Left renal cortex interstitium (tissue), 4 donors: ENCODE measurements at regions not wholly inside any gene's neighbourhood (a gene's known extent, or its start where the extent isn't known, plus 50 kb on each side); places are given as distances from the start of the nearest gene placed in this dataset.
"Not testable (repeated sequence)": the region's sequence is repeated elsewhere in the genome, so short reads cannot be mapped to it uniquely, and the experiment has no call there.

ENCODE experiments used
- DNase-seq, 4 donors: peaks; one replicate each; pipeline ENCODE4 v3.0.0-alpha.2; 2013; ENCODE audit warnings: low read depth in 4 of 4, low spot score in 2 of 4, missing footprints in 1 of 4

GRCh38 chrX:68978255-68978654 lies 149.4 kb downstream of the EFNB1 start:
- DNase-seq: no peak

DNA sequence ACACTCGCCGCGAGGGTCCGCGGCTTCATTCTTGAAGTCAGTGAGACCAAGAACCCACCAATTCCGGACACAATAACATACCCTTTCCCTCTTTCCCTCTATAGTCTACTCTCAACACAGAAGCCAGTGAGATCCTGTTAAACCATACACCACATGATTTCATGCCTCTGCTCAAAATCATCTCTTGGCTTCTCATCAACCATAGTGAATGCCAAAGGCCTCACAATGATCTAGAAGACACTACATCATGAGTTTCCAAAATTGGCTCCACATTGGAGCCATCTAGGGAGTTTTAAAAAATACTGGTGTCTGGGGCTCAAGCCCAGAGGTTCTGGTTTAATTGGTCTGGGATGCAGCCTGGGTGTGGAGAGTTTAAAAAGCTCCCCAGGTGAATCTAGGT lies 124.5 kb downstream of the EFNB1 start:
- no peak for DNase-seq

- not testable (repeated sequence) for DNase-seq
These were observed 123.3 kb downstream of the EFNB1 start for GRCh38 chrX:68951942-68952619.

DNA sequence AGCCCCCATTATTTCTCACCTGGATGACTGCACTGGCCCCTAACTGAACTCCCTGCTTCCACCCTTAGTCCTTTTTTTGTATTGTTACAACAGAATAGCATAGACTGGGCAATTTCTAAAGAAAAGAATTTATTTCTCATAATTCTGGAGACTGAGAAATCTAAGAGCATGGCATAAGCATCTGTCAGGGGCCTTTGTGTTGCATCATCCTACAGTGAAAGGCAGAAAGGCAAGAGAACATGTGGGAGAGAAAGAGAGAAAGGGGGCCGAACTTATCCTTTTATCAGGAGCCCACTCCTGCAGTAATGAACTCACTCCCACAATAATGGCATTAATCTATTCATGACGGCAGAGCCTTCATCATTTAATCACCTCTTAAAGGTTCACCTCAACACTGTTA lies 122.1 kb downstream of the EFNB1 start:
- no peak for DNase-seq

- DNase-seq: no peak
These were observed 119.2 kb downstream of the EFNB1 start for GRCh38 chrX:68947882-68948605.

GRCh38 chrX:68945603-68946228 lies 116.9 kb downstream of the EFNB1 start:
- DNase-seq: no peak

DNA sequence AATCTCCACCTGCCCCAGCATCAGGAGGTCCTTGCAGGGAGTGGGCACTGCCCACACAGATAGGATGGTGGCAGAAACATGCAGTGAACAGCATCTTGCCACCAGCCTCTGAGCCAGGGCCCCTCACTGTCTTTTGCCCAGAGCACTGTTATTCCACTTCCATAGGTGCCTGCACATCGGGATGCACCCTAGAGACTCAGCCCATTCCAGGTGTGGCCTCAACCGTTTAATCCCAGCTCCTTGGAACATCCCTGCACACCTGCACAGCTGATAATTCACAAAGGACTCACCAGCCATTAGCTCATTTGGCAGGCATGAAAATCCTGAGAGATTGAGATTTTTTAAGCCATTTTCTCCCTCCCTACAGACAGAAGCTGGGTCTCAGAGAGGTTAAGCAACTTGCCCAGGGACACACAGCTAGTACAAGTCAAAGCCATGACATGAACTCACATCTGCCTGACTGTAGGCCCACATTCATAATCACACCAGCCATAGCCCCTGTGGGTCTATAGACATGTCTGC lies 116.3 kb downstream of the EFNB1 start:
- DNase-seq: no peak

DNA sequence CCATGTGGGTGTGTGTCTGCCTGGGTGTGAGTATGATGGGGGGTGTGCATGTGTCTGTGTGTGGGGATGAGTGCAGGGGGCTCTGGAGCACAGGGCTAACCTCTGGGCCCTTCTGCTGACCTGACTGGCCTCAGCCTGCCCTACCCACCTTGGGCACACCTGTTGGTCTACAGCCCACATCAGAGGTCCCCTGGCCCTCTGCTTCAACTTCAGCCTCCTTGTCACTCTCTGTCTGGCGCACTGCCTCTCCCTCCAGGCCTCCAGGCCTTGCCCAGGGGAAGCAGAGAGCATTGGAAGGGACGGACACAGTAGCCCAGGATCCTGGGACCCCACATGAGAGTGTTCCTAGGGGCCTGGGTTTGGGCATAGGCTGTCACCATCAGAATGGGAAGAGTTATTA lies 115.4 kb downstream of the EFNB1 start:
- DNase-seq: no peak

DNA sequence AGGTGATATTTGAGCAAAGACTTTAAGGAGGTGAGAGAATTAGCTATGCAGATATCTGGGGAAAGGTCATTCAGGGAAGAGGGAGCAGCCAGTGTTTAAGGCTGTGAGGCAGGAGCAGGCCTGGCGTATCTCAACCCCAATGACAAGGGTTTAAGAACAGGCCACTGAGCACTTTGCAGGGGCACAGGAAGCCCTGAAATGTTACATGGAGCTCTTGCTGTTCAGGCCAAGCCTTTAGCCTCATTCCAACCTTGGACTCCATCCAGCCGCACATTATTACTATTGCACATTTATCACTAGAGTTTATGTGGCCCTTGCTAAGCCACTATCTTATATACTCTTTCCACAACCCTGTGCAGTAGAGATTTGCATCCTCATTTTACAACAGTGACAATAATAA lies 114.0 kb downstream of the EFNB1 start:
- DNase-seq: no peak

DNA sequence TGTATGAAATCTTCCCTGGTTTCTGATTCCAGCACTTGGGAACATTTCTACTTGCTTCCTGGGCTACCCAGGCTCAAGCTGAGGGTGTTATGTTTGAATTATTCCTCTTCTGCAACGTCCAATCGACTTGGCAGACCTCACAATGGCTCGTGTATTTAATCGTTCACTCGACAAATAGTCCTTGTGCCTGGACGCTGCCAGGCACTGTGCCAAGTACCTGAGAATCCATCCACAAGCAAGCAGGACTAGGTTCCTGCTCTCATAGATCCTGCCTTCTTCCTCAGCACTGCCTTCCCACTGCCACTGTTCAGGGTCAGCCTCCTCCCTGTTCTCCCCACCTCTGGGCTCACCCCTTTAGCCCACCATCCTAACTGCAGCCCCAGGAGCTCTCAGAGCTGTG lies 113.3 kb downstream of the EFNB1 start:
- no peak for DNase-seq

DNA sequence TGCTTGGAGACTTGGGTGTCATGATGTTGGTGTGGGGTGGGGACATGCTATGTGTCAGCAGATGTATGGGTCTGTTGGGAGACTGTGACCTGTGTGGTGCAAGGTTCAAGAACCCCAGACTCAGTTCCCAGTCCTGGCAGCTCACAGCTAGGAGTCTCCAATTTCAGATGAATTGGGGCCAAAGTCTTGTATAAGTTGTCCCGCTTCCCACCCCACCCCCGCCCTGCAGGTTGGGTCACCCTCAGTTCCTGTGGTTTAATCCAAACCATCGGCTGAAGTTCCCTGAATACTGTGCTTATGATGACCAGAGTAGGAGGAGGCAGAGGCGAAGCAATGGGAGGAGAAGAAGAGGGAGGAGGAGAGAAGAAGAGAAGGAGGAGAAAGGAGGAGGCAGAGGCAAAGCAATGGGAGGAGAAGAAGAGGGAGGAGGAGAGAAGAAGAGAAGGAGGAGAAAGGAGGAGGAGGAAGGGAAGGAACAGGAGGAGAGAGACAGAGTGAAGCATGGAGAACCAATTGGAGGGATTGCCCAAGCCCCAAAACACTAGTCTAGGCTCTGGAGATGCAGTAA lies 112.6 kb downstream of the EFNB1 start:
- DNase-seq: no peak

- no peak for DNase-seq
These were observed 111.8 kb downstream of the EFNB1 start for GRCh38 chrX:68940601-68941000.

- DNase-seq: no peak
These were observed 111.0 kb downstream of the EFNB1 start for GRCh38 chrX:68939868-68940267.

DNA sequence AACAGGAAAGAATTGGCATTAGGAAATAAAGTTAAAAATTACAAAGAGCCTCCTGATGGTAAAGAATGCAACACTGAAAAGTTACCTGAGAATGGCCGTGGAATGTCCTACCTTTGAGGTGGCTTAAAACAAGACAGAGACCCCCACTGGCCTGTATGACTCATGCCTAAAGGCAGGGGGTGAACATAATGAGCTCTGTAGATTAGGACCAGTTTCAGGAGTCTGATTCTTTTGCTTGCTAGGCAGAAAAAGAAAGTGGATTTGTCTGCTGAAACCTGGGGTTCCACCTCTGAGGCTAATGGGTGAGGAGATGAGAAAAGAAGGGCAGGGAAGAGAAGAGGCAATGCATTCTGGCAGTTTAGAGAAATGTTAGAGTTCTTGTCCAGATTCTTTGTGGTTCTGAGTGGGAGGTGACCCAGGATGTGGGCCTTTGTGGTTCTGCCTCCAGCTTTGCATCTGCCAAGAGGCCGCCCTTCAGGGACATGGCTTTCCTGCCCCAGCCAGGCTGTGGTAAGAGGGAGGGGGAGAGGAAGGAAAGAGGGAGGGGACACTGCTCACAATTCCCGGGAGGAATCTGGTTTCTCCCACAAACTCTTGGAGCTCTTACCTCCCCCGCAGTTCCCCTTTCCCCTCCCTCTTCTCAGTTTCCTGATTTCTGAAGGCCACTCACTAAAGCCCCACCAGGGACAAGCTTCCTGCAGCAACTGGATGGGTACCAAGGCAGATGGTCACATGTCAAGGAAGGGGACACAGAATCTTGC lies 109.6 kb downstream of the EFNB1 start:
- DNase-seq: no peak

GRCh38 chrX:68937581-68937980 lies 108.8 kb downstream of the EFNB1 start:
- DNase-seq: no peak

DNA sequence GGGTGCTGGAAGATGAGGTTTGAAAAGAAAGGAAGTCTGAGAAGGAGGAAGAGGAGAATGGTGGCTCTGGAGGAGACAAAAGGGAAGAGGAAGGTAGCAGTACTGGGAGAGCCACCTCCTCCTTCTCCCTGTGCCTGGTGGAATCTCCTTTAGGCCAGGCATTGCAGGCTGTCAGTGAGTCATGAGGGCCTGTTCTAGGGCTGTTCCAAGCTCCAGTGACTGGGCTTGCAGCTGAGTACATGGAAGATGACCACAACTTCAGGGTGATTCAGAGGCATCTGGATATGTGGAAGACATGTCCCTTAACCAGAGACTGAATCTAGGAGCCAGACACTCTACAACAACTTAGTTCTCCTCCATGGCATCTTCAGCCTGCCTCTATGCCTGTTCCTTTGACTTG lies 107.8 kb downstream of the EFNB1 start:
- DNase-seq: no peak

DNA sequence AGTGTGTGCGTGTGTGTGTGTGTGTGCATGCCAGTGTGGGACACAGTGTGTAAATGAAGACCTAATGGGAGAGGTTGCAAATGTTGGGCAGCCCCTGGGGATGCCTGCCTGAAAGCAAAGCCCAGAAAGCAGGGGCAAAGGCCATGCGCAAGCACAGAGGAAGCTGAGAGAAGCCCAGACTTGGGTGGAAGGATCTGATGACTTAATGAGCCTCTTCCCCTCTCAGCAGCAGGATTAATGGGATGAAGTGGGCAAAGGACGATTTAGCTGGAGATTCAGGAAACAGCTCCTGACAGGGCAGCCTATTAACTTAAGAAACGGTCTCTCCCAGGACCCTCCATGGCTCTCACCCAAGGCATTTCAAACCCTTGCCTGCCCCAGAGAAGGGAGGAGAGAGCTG lies 107.3 kb downstream of the EFNB1 start:
- DNase-seq: no peak

DNA sequence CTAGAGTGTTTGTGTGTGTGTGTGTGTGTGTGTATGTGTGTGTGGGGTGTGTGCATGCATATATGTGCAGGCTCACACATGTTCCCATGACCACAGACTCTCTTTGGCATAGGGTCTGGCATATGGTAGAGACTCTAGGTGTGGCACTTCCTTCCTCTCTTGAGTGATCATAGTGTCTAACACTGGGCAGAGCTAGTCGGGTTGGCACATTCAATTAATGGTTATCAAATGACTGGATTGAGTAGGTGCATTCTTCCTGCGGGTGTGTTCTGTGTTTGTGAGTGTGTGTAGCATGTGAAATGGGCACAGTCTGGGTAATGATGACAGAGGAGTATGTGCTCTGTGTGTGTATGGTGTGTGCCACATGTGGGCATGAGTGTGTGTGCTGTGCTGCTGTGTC lies 106.5 kb downstream of the EFNB1 start:
- DNase-seq: no peak

- no peak for DNase-seq
These were observed 106.1 kb downstream of the EFNB1 start for GRCh38 chrX:68934922-68935321.

DNA sequence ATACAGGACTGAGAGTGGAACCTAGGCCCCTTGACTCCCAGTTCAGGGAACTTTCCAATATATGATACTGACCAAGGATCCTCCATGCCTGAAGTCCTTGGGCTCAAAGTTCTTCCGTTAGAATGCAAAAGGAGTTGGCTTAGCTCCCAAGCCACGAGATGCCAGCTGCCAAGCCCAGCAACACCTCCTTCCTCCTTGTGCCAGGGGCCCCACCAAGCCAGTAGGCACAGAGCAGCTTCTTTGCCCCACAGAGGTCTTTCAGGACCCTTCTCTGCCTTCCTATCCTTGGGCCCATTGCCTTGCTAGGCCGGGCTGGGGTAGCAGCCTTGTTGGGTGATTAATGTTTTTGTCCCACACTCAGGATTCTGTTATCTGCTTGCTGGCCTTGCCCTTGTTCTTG lies 105.6 kb downstream of the EFNB1 start:
- DNase-seq: no peak

DNA sequence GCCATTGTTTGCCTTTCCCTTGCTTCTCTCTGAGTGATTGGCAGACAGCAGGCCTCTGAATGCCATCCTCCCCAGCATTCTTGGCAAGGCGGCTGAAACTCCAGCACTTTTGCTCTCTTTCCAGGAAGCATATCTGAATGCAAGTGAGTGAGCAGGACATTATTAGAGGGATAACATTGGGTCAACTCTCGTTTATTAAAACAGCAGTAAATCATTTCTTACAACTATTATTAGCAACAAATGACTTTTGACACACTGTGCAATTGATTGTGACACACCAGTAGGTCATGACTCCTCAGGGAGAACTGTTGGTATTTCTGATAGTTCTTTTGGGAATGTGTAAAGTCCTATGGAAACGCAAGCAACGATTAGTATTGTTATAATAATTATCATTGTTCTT lies 103.8 kb downstream of the EFNB1 start:
- no peak for DNase-seq
